Kidney epithelial cell (primary cell): ENCODE measurements at regions not wholly inside any gene's neighbourhood (a gene's known extent, or its start where the extent isn't known, plus 50 kb on each side); places are given as distances from the start of the nearest gene placed in this dataset.

ENCODE experiments used
- DNase-seq: peaks from one replicate; pipeline ENCODE4 v3.0.0-alpha.2; 2010; ENCODE audit warnings: low read depth
- H3K27me3 ChIP-seq: 2 replicates; pipeline ENCODE4 v1.6.0; 2011; ENCODE audit warnings: low read length; ENCODE audit not compliant: control insufficient read depth, insufficient read depth
- H3K36me3 ChIP-seq: 2 replicates; pipeline ENCODE4 v1.5.1; 2011; ENCODE audit warnings: low read length; ENCODE audit not compliant: control insufficient read depth, insufficient read depth
- H3K4me3 ChIP-seq: 2 replicates; pipeline ENCODE4 v1.5.1; 2011; ENCODE audit warnings: low read depth, mild to moderate bottlenecking, control low read depth, low read length
- CTCF ChIP-seq: IDR thresholded peaks from 2 replicates; pipeline ENCODE4 v1.5.1; 2011; ENCODE audit warnings: mild to moderate bottlenecking, moderate library complexity, low read length, control low read depth, inconsistent platforms; ENCODE audit not compliant: insufficient read depth, poor library complexity, severe bottlenecking

GRCh38 chrX:125407314-125407713 is 87.6 kb downstream of the TEX13C start:
- TF ChIP-seq CTCF = no peak
- no peak for DNase-seq

GRCh38 chrX:125420809-125421208 is 101.1 kb downstream of the TEX13C start:
- H3K27me3 ChIP-seq = no peaks in the 10 kb centered on the region
- no peak for DNase-seq
- no peak for TF ChIP-seq CTCF
- H3K4me3 ChIP-seq = no peak overlapping the region
- no peaks in the 10 kb centered on the region for H3K36me3 ChIP-seq

More at GRCh38 chrX:125407314-125407713, 87.6 kb downstream of the TEX13C start:
- no peak overlapping the region for H3K4me3 ChIP-seq
- H3K27me3 ChIP-seq = no peaks in the 10 kb centered on the region
- H3K36me3 ChIP-seq = no peaks in the 10 kb centered on the region

- H3K36me3 ChIP-seq = no peaks in the 10 kb centered on the region
- TF ChIP-seq CTCF = no peak
- no peak overlapping the region for H3K4me3 ChIP-seq
- H3K27me3 ChIP-seq = no peaks in the 10 kb centered on the region
- DNase-seq = no peak
Observed at GRCh38 chrX:125422986-125423385, 103.3 kb downstream of the TEX13C start.

- no peak for DNase-seq
- H3K36me3 ChIP-seq = no peaks in the 10 kb centered on the region
- TF ChIP-seq CTCF = no peak
- H3K4me3 ChIP-seq = no peak overlapping the region
- no peaks in the 10 kb centered on the region for H3K27me3 ChIP-seq
Observed at GRCh38 chrX:125424536-125424935, 104.9 kb downstream of the TEX13C start.

- no peak overlapping the region for H3K4me3 ChIP-seq
- no peak for DNase-seq
- TF ChIP-seq CTCF = peak; percentile 27
- H3K36me3 ChIP-seq = no peaks in the 10 kb centered on the region
- no peaks in the 10 kb centered on the region for H3K27me3 ChIP-seq
Observed at GRCh38 chrX:125436855-125437254, 117.2 kb downstream of the TEX13C start.

- no peak for DNase-seq
- TF ChIP-seq CTCF = no peak
- H3K4me3 ChIP-seq = no peak overlapping the region
- H3K27me3 ChIP-seq = no peaks in the 10 kb centered on the region
- no peaks in the 10 kb centered on the region for H3K36me3 ChIP-seq
Observed at GRCh38 chrX:125439194-125439849, 119.7 kb downstream of the TEX13C start.
